Mesothelial cell of epicardium (in vitro differentiated cells): ENCODE measurements at regions not wholly inside any gene's neighbourhood (a gene's known extent, or its start where the extent isn't known, plus 50 kb on each side); places are given as distances from the start of the nearest gene placed in this dataset.

Experiments
- DNase-seq, 2 experiments: peaks; one replicate each; pipeline ENCODE4 v3.0.0; 2021; ENCODE audit warnings: low spot score in 2 of 2; ENCODE audit not compliant: unreplicated experiment in 2 of 2
- H3K27ac Mint-ChIP-seq: 2 replicates; pipeline ENCODE4 v1.8.0; 2021; ENCODE audit warnings: mixed read lengths
- H3K27me3 Mint-ChIP-seq: 2 replicates; pipeline ENCODE4 v1.8.0; 2021; ENCODE audit warnings: low read depth, mixed read lengths
- H3K36me3 Mint-ChIP-seq: 2 replicates; pipeline ENCODE4 v1.8.0; 2021; ENCODE audit warnings: mixed read lengths
- H3K4me1 Mint-ChIP-seq: 2 replicates; pipeline ENCODE4 v1.8.0; 2021; ENCODE audit warnings: mixed read lengths
- H3K4me3 Mint-ChIP-seq: 2 replicates; pipeline ENCODE4 v1.8.0; 2021; ENCODE audit warnings: mild to moderate bottlenecking, moderate library complexity, mixed read lengths
- H3K9me3 Mint-ChIP-seq: 2 replicates; pipeline ENCODE4 v1.8.0; 2021; ENCODE audit warnings: mixed read lengths
- CTCF ChIP-seq: fragments of 200-600 bp; sonication (generic); IDR thresholded peaks from one replicate; pipeline ENCODE4 v1.5.0; 2021; ENCODE audit warnings: antibody characterized with exemption; ENCODE audit not compliant: unreplicated experiment

- H3K4me3 Mint-ChIP-seq, result no peak overlapping the region
- no peak for TF ChIP-seq CTCF
- no peak for DNase-seq
- no peaks in the 10 kb centered on the region for H3K36me3 Mint-ChIP-seq
- peaks cover 8% of the 10 kb centered on the region for H3K9me3 Mint-ChIP-seq
- peaks cover 19% of the 10 kb centered on the region for H3K4me1 Mint-ChIP-seq
- H3K27me3 Mint-ChIP-seq, result peaks cover 10% of the 10 kb centered on the region
- no peak overlapping the region for H3K27ac Mint-ChIP-seq
Measured at GRCh38 chr12:114302606-114303315, 103.2 kb downstream of the TBX5 start.

GRCh38 chr12:114302117-114302516 lies 103.8 kb downstream of the TBX5 start:
- Mint-ChIP-seq H3K9me3 (peaks cover 8% of the 10 kb centered on the region), H3K4me1 (peaks cover 19% of the 10 kb centered on the region), H3K36me3 (no peaks in the 10 kb centered on the region), H3K27me3 (peaks cover 8% of the 10 kb centered on the region), H3K4me3 (peak overlapping the region; percentile 49), H3K27ac (peak overlapping the region; percentile 78)
- no peak for TF ChIP-seq CTCF
- no peak for DNase-seq

GRCh38 chr12:114294303-114294685 lies 111.7 kb downstream of the TBX5 start:
- DNase-seq, result no peak
- Mint-ChIP-seq H3K27ac (no peak overlapping the region), H3K4me3 (no peak overlapping the region), H3K4me1 (no peaks in the 10 kb centered on the region), H3K36me3 (no peaks in the 10 kb centered on the region), H3K9me3 (peaks cover 6% of the 10 kb centered on the region), H3K27me3 (peaks cover 5% of the 10 kb centered on the region)
- no peak for TF ChIP-seq CTCF

GRCh38 chr12:114293571-114294302 lies 112.2 kb downstream of the TBX5 start:
- Mint-ChIP-seq H3K36me3 (no peaks in the 10 kb centered on the region), H3K9me3 (peaks cover 6% of the 10 kb centered on the region), H3K27ac (no peak overlapping the region), H3K4me1 (peaks cover 1% of the 10 kb centered on the region), H3K4me3 (no peak overlapping the region), H3K27me3 (peaks cover 5% of the 10 kb centered on the region)
- no peak for TF ChIP-seq CTCF
- no peak for DNase-seq

GRCh38 chr12:114293073-114293472 lies 112.9 kb downstream of the TBX5 start:
- peaks cover 8% of the 10 kb centered on the region for H3K4me1 Mint-ChIP-seq
- no peak overlapping the region for H3K4me3 Mint-ChIP-seq
- no peak for TF ChIP-seq CTCF
- H3K27me3 Mint-ChIP-seq, result peaks cover 5% of the 10 kb centered on the region
- no peak overlapping the region for H3K27ac Mint-ChIP-seq
- H3K36me3 Mint-ChIP-seq, result no peaks in the 10 kb centered on the region
- no peak for DNase-seq
- peaks cover 6% of the 10 kb centered on the region for H3K9me3 Mint-ChIP-seq
